Lower leg skin (tissue), 3 donors: ENCODE measurements at regions not wholly inside any gene's neighbourhood (a gene's known extent, or its start where the extent isn't known, plus 50 kb on each side); places are given as distances from the start of the nearest gene placed in this dataset.

Experiments used
- POLR2A ChIP-seq, 2 donors: fragments of 450-650 bp; IDR thresholded peaks; one replicate each; pipeline ENCODE4 v1.6.1; 2016 to 2017; ENCODE audit warnings: antibody characterized with exemption in 2 of 2, mild to moderate bottlenecking in 1 of 2, moderate library complexity in 1 of 2
- TF ChIP-seq, protein P1 (sequence below), 3 donors: fragments of 450-650 bp; IDR thresholded peaks; one replicate each; pipeline ENCODE4 v1.5.1; 2016; ENCODE audit warnings: antibody characterized with exemption in 3 of 3, mild to moderate bottlenecking in 3 of 3, moderate library complexity in 2 of 3

DNA sequence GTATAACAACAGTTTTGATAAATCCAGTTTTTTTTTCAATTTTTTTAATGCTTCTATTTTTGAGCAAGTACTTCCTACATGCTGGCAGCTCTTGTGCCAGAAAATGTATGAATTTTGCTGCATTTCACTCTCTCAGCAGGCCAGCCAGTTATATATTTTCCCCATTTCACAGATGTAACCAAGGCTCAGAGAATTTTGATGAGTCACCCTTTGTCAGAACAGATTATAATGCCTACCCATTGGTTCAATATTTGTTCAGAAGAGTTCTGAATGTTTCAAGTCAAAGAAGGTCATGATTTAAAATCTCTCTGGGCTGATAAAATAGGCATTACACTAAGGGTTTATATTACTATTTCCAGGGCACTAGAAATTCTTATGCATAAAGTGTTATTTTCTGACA, 452.2 kb downstream of the RWDD3 start:
- TF ChIP-seq, protein P1, sequence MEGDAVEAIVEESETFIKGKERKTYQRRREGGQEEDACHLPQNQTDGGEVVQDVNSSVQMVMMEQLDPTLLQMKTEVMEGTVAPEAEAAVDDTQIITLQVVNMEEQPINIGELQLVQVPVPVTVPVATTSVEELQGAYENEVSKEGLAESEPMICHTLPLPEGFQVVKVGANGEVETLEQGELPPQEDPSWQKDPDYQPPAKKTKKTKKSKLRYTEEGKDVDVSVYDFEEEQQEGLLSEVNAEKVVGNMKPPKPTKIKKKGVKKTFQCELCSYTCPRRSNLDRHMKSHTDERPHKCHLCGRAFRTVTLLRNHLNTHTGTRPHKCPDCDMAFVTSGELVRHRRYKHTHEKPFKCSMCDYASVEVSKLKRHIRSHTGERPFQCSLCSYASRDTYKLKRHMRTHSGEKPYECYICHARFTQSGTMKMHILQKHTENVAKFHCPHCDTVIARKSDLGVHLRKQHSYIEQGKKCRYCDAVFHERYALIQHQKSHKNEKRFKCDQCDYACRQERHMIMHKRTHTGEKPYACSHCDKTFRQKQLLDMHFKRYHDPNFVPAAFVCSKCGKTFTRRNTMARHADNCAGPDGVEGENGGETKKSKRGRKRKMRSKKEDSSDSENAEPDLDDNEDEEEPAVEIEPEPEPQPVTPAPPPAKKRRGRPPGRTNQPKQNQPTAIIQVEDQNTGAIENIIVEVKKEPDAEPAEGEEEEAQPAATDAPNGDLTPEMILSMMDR (IDR thresholded peaks at IDR 0.05), result no peak
- TF ChIP-seq POLR2A (IDR thresholded peaks at IDR 0.05), result no peak
